DMS 273 (cell line): ENCODE measurements at regions not wholly inside any gene's neighbourhood (a gene's known extent, or its start where the extent isn't known, plus 50 kb on each side); places are given as distances from the start of the nearest gene placed in this dataset.

Experiments used
- DNase-seq: peaks from one replicate; lab custom pipeline; 2025; ENCODE audit not compliant: unreplicated experiment; lab: John Stamatoyannopoulos, UW

GRCh38 chr6:10250655-10251220 is 164.1 kb downstream of the TFAP2A start:
- DNase-seq = no peak

- no peak for DNase-seq
These were observed 166.5 kb downstream of the TFAP2A start for GRCh38 chr6:10248378-10248843.

DNA sequence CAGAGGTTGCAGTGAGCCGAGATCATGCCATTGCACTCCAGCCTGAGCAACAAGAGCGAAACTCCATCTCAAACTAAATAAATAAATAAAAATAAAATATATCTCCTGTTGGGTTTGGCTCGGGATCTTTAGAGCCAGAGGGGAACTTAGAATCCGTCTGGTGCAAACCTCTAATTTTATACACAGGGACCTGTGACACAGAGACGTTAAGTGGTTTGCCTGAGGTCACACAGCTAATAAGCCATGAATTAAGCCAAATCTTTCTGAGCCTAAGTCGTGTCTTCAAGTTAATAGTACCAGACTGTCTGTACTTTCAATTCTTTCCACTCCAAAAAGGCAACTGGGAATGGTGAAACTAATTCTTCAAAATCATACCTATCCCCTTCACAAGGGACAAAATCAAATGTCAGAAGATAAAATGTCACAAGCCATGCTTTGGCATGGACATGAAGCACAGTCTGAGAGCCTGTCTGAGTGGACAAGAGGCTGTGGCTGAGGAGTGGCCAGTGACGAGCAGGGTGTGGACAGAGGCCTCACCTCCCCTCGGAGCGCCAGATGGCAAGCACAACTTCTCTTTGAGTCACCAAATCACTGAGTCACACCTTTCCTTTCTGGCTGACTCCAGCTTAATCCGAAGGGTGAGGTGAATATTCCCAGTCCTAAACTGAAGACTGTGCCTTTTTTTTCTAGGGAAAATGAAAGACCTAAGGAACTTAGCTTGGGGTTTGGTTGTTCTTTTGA is 177.4 kb downstream of the TFAP2A start:
- DNase-seq = no peak

GRCh38 chr6:10235344-10235743 is 179.5 kb downstream of the TFAP2A start:
- no peak for DNase-seq

GRCh38 chr6:10230531-10230930 is 184.3 kb downstream of the TFAP2A start:
- no peak for DNase-seq

GRCh38 chr6:10223841-10224240 is 191.0 kb downstream of the TFAP2A start:
- no peak for DNase-seq

DNA sequence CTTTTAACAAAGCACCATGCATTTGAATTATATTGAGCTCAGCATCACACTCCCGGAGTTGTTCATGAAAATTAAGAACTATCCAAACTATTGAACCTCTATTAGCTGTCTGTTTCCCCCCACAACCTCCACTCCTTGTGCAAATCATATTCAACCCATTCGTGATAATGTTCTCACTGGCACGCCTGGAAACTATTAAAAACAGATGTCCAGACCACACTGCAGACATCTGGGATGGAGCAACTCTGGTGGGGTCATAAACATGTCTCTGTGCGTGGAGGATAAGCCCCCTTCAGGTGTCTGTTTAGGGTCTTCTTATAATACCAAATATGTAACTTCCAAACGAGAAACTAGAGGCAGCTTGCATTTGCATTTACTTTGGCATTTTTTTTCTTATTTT is 193.7 kb downstream of the TFAP2A start:
- DNase-seq = no peak

DNA sequence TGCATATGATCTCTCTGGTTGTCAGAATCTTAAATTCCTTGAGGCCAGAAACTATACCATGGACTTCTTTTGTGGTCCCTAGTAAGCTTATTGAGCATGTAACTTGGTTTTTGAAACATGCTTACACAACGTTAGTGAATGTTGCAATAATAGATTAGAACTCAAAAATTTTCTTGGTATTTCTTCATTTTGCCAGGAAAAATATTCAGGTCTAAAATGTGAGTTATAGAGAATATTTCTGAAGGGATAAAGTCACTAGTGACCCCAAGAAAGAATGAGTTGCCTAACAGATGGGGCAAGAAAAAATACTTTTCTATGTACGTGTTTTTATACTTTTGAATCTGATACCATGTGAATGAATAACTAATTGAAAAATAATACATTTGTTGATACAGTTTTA is 195.4 kb downstream of the TFAP2A start:
- no peak for DNase-seq

GRCh38 chr6:10217111-10217510 is 197.8 kb downstream of the TFAP2A start:
- DNase-seq = no peak

DNA sequence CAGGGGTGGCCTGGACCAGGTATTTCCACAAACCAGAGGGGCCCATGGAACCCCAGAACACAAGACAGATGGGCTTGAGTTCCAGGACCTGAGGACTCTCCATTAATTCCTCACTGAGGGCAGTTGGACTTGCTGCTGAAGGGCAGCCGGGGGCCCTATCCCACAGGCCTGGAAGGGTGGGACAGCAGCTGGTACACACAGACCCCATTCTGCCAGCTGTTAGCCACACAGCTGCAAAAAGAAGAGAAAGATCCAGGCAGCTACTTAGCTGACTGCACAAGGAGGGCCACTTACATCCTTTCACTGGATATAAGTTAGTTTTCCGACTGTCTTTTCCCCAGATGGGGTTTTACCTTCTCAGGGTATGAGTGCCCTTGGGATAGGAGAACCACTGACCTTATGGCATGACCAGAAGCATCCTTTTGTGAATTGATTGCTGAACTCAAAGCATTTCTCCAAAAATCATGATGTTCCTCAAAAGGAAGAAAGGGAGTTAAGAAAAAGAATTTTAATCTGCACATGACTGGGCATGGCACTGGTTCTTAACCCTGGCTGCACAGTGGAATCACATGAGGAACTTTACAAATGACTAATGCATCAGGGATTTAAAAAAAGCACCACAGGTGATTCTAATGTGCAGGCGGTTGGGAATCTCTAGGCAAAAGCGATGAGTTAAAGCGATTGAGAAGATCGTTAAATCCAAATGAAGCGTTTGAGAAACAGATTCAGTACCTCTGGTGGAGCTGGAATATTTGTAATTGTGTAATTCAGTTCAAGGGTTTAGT is 199.4 kb downstream of the TFAP2A start:
- no peak for DNase-seq

- no peak for DNase-seq
These were observed 204.8 kb downstream of the TFAP2A start for GRCh38 chr6:10210052-10210451.

DNA sequence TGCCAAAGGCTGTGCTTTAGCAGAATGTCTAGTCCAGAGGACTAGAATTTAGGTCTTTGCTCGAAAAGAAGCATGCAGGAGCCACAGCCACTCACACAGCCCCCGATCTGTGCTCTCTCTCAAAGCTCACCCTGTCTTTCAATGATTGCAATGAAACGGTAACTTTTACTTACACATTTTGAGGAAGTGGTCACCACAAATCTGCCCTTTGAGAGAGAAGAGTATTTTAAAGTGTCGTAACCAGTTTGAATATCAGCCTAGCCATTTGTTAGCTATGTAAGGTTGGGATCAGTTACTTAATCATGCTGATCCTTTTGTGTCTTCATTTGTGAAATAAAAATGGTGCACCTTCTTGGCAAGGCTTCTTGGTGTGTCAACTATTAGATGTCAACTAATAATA is 209.0 kb downstream of the TFAP2A start:
- no peak for DNase-seq

GRCh38 chr6:10205120-10205519 is 209.8 kb downstream of the TFAP2A start:
- DNase-seq = no peak

DNA sequence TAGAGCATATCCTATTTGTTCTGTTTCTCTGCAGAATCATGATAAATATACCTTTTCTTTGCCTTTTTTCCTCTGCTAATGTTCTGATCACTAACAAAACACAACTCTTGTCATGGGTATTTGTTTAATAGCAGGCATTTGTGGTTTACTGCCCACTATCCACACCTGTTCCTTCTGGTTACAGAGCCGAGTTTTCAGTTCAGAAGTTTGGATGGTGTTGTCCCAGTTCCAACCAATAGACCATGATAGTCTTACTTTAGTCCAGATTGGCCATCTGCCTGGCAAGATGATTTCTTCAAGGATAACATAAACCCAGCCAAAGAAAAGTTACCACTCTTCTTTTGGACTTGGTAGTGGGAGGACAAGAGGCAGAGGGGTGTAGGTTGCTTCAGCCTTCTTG is 211.2 kb downstream of the TFAP2A start:
- DNase-seq = no peak

DNA sequence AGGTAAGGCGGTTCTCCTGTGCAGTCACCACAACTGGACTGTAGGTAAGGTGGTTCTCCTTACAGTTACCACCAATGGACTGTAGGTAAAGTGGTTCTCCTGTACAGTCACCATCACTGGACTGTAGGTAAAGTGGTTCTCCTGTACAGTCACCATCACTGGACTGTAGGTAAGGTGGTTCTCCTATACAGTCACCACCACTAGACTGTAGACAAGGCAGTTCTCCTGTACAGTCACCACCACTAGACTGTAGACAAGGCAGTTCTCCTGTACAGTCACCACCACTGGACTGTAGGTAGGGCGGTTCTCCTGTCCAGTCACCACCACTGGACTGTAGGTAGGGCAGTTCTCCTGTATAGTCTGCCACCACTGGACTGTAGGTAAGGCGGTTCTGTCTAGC is 212.3 kb downstream of the TFAP2A start:
- no peak for DNase-seq

DNA sequence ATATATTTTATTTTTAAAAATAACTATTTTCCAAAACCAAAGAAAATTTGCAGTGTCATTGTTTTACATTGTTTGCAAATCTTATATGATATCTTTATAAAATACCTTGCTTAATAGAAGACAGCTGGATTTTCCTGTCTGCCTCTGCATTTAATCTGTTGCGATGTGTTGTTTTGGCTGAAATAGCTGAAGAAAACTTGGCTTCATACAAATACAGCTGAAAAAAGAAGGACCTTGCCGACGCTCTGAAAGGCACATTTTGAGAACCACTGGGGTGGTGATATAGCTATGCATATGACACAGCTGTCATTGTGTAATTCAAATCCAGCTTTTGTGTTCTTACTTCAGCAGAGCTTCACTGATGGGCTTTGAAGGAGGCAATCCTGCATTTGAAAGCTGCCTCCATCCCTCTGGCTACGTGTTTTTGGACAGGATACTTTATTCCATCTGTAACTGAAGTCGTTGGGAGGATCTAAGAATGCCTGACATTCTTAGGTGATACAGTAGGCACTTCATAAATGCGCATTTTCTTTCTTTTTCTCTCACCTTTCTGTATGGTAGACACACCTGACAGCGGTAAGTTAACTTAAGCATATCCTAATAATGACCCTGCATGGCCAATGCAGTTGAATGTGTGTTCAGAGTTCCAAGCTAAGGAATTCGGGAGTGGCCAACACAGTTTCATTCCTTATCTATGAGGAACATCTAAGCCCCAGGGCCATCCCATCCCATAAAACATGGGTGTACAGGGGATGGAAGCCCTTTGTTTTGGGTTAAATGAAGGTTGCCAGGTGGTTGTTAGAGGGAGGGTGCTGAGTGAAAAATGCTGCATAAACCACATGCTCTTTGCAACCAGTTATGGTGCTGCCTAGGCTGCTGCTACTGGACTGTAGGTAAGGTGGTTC is 213.0 kb downstream of the TFAP2A start:
- DNase-seq = no peak

DNA sequence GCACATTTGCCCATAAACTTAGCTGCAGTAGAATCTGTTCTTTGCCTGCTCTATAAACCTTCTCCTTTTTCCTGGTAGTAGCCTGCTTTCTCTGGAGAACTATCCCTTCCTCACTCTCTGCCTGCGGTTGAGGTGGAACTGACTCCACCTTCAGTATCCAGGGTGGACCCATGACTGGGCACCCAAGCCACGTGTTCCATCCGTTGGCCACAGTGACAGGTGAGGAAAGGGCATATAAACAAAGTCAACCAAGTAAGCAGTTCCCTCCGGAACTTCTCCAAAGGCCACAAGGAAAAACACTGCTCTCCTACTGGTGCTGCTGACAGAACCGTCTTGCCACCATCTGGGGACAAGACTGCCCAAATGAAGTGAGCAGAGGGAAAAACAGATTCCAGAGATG is 218.8 kb downstream of the TFAP2A start:
- no peak for DNase-seq

DNA sequence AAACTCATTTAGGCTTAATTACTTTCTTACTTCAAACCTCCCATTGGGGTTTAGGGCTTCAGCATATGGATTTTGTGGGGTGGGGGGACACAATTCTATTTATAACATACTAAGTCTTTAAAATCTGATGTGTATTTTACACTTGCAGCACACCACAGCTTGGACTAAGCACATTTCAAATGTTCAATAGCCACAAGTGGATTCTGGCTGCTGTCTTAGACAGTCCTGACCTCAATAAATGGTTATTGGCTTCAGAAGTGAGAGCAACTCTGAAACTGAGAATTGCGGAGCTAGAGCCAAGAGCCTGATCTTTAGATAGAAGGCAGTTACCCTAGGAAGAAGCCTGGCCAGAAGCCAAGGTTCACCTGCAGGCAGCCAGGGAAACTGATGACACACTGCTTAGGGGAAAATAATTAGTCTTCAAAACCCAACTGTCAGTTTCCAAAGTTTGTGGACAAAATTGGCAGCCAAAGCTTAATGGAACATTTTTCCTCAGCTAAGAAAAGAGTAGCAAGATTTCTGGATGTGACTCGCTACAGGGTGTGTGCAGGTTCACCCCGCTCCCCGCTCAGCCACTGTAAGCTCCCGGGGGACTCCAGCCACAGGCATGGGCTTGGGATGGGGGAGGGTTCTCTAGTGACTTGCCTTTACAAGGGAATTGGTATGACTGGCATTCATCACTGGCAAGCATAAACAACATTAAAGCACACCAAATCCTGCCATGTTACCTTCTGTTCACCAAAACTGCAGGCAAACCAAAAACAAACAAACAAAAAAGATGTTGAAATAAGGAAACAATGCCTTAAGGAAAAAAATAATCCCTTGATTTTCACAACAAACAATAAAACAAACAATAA is 219.8 kb downstream of the TFAP2A start:
- DNase-seq = no peak

DNA sequence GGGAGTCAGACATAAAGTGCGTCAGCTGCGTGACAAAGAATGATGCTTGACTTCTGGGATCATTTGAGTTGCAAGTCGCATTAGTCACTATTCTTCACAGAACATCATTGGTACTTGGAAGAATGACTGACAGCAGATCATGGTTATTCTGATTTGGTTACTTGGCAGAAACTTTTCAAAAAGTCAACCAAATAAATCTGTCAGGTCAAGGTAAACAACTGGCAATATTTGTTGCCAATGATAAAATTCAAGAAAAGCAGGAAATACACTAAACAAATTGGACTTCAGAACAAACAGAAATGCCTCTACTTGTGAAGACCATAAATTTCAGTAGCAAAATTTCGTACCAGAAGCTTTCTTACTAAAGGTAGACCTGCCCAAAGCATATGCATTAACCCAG is 221.6 kb downstream of the TFAP2A start:
- no peak for DNase-seq

GRCh38 chr6:10190042-10190441 is 224.8 kb downstream of the TFAP2A start:
- no peak for DNase-seq
